H9 (cell line): ENCODE measurements at regions not wholly inside any gene's neighbourhood (a gene's known extent, or its start where the extent isn't known, plus 50 kb on each side); places are given as distances from the start of the nearest gene placed in this dataset.

Experiments used
- DNase-seq: peaks from one replicate; pipeline ENCODE4 v3.0.0-alpha.2; 2017
- H2AFZ ChIP-seq: one replicate; pipeline ENCODE4 v1.6.1; 2013; ENCODE audit warnings: mild to moderate bottlenecking, low read length, control low read depth, moderate library complexity
- H2AK5ac ChIP-seq: 2 replicates; pipeline ENCODE4 v1.6.1; 2013; ENCODE audit warnings: low read length, control low read depth, mixed read lengths; ENCODE audit not compliant: insufficient read length
- H2BK120ac ChIP-seq: one replicate; pipeline ENCODE4 v1.6.1; 2013; ENCODE audit warnings: low read depth, mild to moderate bottlenecking, low read length, control low read depth, inconsistent platforms; ENCODE audit not compliant: poor library complexity, severe bottlenecking
- H2BK12ac ChIP-seq: 2 replicates; pipeline ENCODE4 v1.6.1; 2013; ENCODE audit warnings: low read length, control low read depth, mixed read lengths, low read depth; ENCODE audit not compliant: insufficient read length
- H2BK15ac ChIP-seq: 2 replicates; pipeline ENCODE4 v1.6.1; 2013; ENCODE audit warnings: low read depth, low read length, control low read depth
- H2BK20ac ChIP-seq: one replicate; pipeline ENCODE4 v1.6.1; 2013; ENCODE audit warnings: low read depth, mild to moderate bottlenecking, low read length, control low read depth, inconsistent platforms; ENCODE audit not compliant: poor library complexity, severe bottlenecking
- H2BK5ac ChIP-seq: 2 replicates; pipeline ENCODE4 v1.6.1; 2013; ENCODE audit warnings: low read length, control low read depth, mixed read lengths; ENCODE audit not compliant: insufficient read length
- H3K14ac ChIP-seq: 2 replicates; pipeline ENCODE4 v1.6.1; 2013; ENCODE audit warnings: low read length, control low read depth; ENCODE audit not compliant: insufficient read depth
- H3K18ac ChIP-seq: 2 replicates; pipeline ENCODE4 v1.6.1; 2013; ENCODE audit warnings: low read depth, mild to moderate bottlenecking, mixed read lengths, low read length, control low read depth; ENCODE audit not compliant: insufficient read length
- H3K23ac ChIP-seq: 2 replicates; pipeline ENCODE4 v1.6.1; 2013; ENCODE audit warnings: low read length, control low read depth, mixed read lengths, low read depth; ENCODE audit not compliant: insufficient read length
- H3K23me2 ChIP-seq: 2 replicates; pipeline ENCODE4 v1.6.1; 2013; ENCODE audit warnings: low read depth, mild to moderate bottlenecking, mixed read lengths, low read length, control low read depth; ENCODE audit not compliant: insufficient read length, poor library complexity, severe bottlenecking
- H3K27ac ChIP-seq: 2 replicates; pipeline ENCODE4 v1.5.1; 2013; ENCODE audit warnings: low read length, control low read depth, mixed read lengths, low read depth; ENCODE audit not compliant: insufficient read length
- H3K27me3 ChIP-seq: 2 replicates; pipeline ENCODE4 v1.6.1; 2013; ENCODE audit warnings: low read length, control low read depth, inconsistent platforms; ENCODE audit not compliant: insufficient read depth
- H3K4ac ChIP-seq: 2 replicates; pipeline ENCODE4 v1.6.1; 2013; ENCODE audit warnings: low read depth, mild to moderate bottlenecking, control low read depth, inconsistent platforms, low read length, moderate library complexity
- H3K4me1 ChIP-seq: 2 replicates; pipeline ENCODE4 v1.6.1; 2013; ENCODE audit warnings: low read length, control low read depth, inconsistent platforms; ENCODE audit not compliant: insufficient read depth
- H3K4me2 ChIP-seq: 2 replicates; pipeline ENCODE4 v1.6.1; 2013; ENCODE audit warnings: low read length, control low read depth, mixed read lengths; ENCODE audit not compliant: insufficient read length, insufficient read depth
- H3K56ac ChIP-seq: 2 replicates; pipeline ENCODE4 v1.6.1; 2013; ENCODE audit warnings: low read depth, mild to moderate bottlenecking, mixed read lengths, low read length, control low read depth; ENCODE audit not compliant: insufficient read length
- H3K79me1 ChIP-seq: 2 replicates; pipeline ENCODE4 v1.6.1; 2013; ENCODE audit warnings: low read depth, mild to moderate bottlenecking, moderate library complexity, low read length, control low read depth, inconsistent platforms; ENCODE audit not compliant: insufficient read depth, poor library complexity, severe bottlenecking
- H3K79me2 ChIP-seq: 2 replicates; pipeline ENCODE4 v1.6.1; 2013; ENCODE audit warnings: low read length, control low read depth, inconsistent platforms; ENCODE audit not compliant: insufficient read depth
- H3K9ac ChIP-seq: 2 replicates; pipeline ENCODE4 v1.6.1; 2013; ENCODE audit warnings: low read length, control low read depth, mixed read lengths; ENCODE audit not compliant: insufficient read length; ENCODE audit errors: extremely low read depth
- H3K9me3 ChIP-seq: one replicate; pipeline ENCODE4 v1.6.1; 2013; ENCODE audit warnings: low read depth, low read length, inconsistent platforms; ENCODE audit not compliant: control insufficient read depth
- H3T11ph ChIP-seq: one replicate; pipeline ENCODE4 v1.6.1; 2013; ENCODE audit warnings: mild to moderate bottlenecking, low read length, control low read depth, inconsistent platforms
- H4K20me1 ChIP-seq: one replicate; pipeline ENCODE4 v1.6.1; 2013; ENCODE audit not compliant: control insufficient read depth, insufficient read length, insufficient read depth
- H4K5ac ChIP-seq: 2 replicates; pipeline ENCODE4 v1.6.1; 2013; ENCODE audit warnings: low read depth, mild to moderate bottlenecking, mixed read lengths, low read length, control low read depth; ENCODE audit not compliant: insufficient read length
- H4K8ac ChIP-seq: replicated peaks from 2 replicates; pipeline ENCODE4 v1.6.1; 2013; ENCODE audit warnings: low read length, control low read depth, mixed read lengths, low read depth; ENCODE audit not compliant: insufficient read length
- H4K91ac ChIP-seq: 2 replicates; pipeline ENCODE4 v1.6.1; 2013; ENCODE audit warnings: low read depth, mild to moderate bottlenecking, moderate library complexity, mixed read lengths, low read length, control low read depth; ENCODE audit not compliant: insufficient read length
- H3K27ac Mint-ChIP-seq, 3 experiments: 2 replicates in 2 of 3; 3 replicates in 1 of 3; pipeline ENCODE4 v1.8.0; 2020 to 2021; ENCODE audit warnings: mixed read lengths in 3 of 3, mild to moderate bottlenecking in 1 of 3, moderate library complexity in 1 of 3
- H3K27me3 Mint-ChIP-seq: 2 replicates; pipeline ENCODE4 v1.8.0; 2021; ENCODE audit warnings: low read depth, mild to moderate bottlenecking, moderate library complexity, mixed read lengths
- H3K36me3 Mint-ChIP-seq, 3 experiments: 2 replicates in 2 of 3; 3 replicates in 1 of 3; pipeline ENCODE4 v1.8.0; 2020 to 2021; ENCODE audit warnings: low read depth in 3 of 3, mixed read lengths in 3 of 3; ENCODE audit not compliant: insufficient read depth in 1 of 3
- H3K4me1 Mint-ChIP-seq, 2 experiments: 2 replicates each; pipeline ENCODE4 v1.8.0; 2020; ENCODE audit warnings: mixed read lengths in 2 of 2
- H3K4me3 Mint-ChIP-seq, 2 experiments: 2 replicates in 1 of 2; 3 replicates in 1 of 2; pipeline ENCODE4 v1.8.0; 2020 to 2021; ENCODE audit warnings: mild to moderate bottlenecking in 2 of 2, mixed read lengths in 2 of 2, moderate library complexity in 1 of 2
- H3K9me3 Mint-ChIP-seq, 2 experiments: 2 replicates in 1 of 2; 3 replicates in 1 of 2; pipeline ENCODE4 v1.8.0; 2020; ENCODE audit warnings: mild to moderate bottlenecking in 2 of 2, mixed read lengths in 2 of 2, moderate library complexity in 1 of 2
- CTCF ChIP-seq: fragments of 200-600 bp; sonication (generic); conservative IDR thresholded peaks from 3 replicates; pipeline ENCODE4 v1.8.0; 2021; ENCODE audit warnings: antibody characterized with exemption, mild to moderate bottlenecking
- WGBS: extraction: QIAGEN DNeasy Blood & Tissue Kit; methylation state at CpG from one replicate; pipeline ENCODE4 v1.1.7; 2013; ENCODE audit warnings: missing lambda C conversion rate, low lambda C conversion rate, mixed read lengths; ENCODE audit not compliant: insufficient read length; ENCODE audit errors: extremely low coverage; 5-methylcytosine and 5-hydroxymethylcytosine counted together

GRCh38 chr2:37460896-37461229 lies 116.4 kb downstream of the QPCT start:
- Histone ChIP-seq H3K4me1 (no peaks in the 10 kb centered on the region), H4K5ac (no peak overlapping the region), H3K23ac (no peak overlapping the region), H3K14ac (no peak overlapping the region), H2AFZ (no peak overlapping the region), H2BK15ac (no peak overlapping the region), H2BK5ac (no peak overlapping the region), H4K91ac (no peak overlapping the region), H2AK5ac (no peak overlapping the region), H3K4me2 (no peak overlapping the region), H4K8ac (no peak overlapping the region), H4K20me1 (no peaks in the 10 kb centered on the region), H3K56ac (no peak overlapping the region), H2BK12ac (no peak overlapping the region), H2BK120ac (no peak overlapping the region), H3K27me3 (no peaks in the 10 kb centered on the region), H3K9ac (no peak overlapping the region), H3T11ph (no peak overlapping the region), H3K9me3 (no peaks in the 10 kb centered on the region), H2BK20ac (no peak overlapping the region), H3K27ac (no peak overlapping the region), H3K79me1 (no peaks in the 10 kb centered on the region), H3K79me2 (no peaks in the 10 kb centered on the region), H3K4ac (no peak overlapping the region), H3K23me2 (no peaks in the 10 kb centered on the region), H3K18ac (no peak overlapping the region)
- Mint-ChIP-seq H3K4me3 (no peak overlapping the region), H3K9me3 (no peaks in the 10 kb centered on the region), H3K27ac (no peak overlapping the region), H3K4me1 (peaks cover 0 to 2% of the 10 kb centered on the region in 2 experiments; a peak in 1 of 4 replicates), H3K36me3 (no peaks in the 10 kb centered on the region), H3K27me3 (no peaks in the 10 kb centered on the region)
- WGBS: no CpG with 5 or more reads among the region's 2 CpGs
- no peak for DNase-seq
- no peak for TF ChIP-seq CTCF
